Naive B cell (primary cell): ENCODE measurements at regions not wholly inside any gene's neighbourhood (a gene's known extent, or its start where the extent isn't known, plus 50 kb on each side); places are given as distances from the start of the nearest gene placed in this dataset.

Experiments used
- ATAC-seq, 2 donors: fragments of 150-1000 bp; cut with Tn5 transposase; 2 replicates each; pipeline ENCODE4 v1.10.0; 2021; ENCODE audit warnings: low read depth in 2 of 2, mild to moderate bottlenecking in 2 of 2, moderate library complexity in 2 of 2
- DNase-seq: peaks from one replicate; pipeline ENCODE4 v3.0.0; 2022
- H3K27ac Mint-ChIP-seq, 6 donors: one replicate each; pipeline ENCODE4 v1.8.0; 2020 to 2022; ENCODE audit warnings: mild to moderate bottlenecking in 6 of 6, mixed read lengths in 6 of 6, moderate library complexity in 5 of 6, inconsistent platforms in 2 of 6
- H3K27me3 Mint-ChIP-seq, 3 donors: one replicate each; pipeline ENCODE4 v1.8.0; 2021 to 2022; ENCODE audit warnings: mixed read lengths in 3 of 3, mild to moderate bottlenecking in 1 of 3
- H3K36me3 Mint-ChIP-seq, 2 donors: one replicate each; pipeline ENCODE4 v1.8.0; 2020 to 2022; ENCODE audit warnings: mixed read lengths in 2 of 2, inconsistent platforms in 1 of 2, mild to moderate bottlenecking in 1 of 2
- H3K4me1 Mint-ChIP-seq, 3 donors: one replicate each; pipeline ENCODE4 v1.8.0; 2020 to 2022; ENCODE audit warnings: mixed read lengths in 3 of 3, inconsistent platforms in 1 of 3, mild to moderate bottlenecking in 1 of 3, moderate library complexity in 1 of 3
- H3K4me3 Mint-ChIP-seq, 8 donors: one replicate each; pipeline ENCODE4 v1.8.0; 2020 to 2022; ENCODE audit warnings: mild to moderate bottlenecking in 8 of 8, mixed read lengths in 8 of 8, moderate library complexity in 8 of 8, inconsistent platforms in 2 of 8
- H3K9me3 Mint-ChIP-seq, 7 donors: one replicate each; pipeline ENCODE4 v1.8.0; 2020 to 2022; ENCODE audit warnings: mixed read lengths in 7 of 7, mild to moderate bottlenecking in 5 of 7, inconsistent platforms in 2 of 7, moderate library complexity in 1 of 7

DNA sequence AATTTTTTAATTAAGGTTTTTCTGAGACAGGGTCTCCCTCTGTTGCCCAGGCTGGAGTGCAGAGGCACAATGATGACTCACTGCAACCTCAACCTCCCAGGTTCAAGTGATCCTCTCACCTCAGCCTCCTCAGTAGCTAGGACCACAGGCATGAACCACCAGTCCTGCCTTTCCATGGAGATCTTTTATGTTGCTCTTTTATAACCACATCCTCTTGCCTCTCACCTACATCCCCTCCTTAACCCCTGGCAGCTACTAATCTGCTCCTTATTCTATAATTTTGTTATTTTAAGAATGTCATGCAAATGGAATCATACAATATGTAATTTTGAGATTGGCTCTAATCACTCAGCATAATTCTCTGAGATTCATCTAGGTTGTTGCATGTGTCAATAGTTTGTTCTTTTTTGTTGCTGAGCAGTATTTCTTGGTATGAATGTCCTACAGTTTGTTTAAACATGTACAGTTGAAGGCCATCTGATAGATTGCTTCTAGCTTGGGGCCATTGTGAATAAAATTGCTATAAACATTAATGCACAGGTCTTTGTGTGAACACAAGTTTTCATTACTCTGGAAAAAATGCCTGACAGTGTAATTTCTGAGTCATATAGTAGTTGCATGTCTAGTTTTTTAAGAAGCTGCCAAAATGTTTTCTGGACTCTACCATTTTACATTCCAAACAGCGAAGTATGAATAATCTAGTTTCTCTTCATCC is 249.2 kb upstream of the AMIGO2 start:
- Mint-ChIP-seq H3K4me3 (no peak overlapping the region), H3K27me3 (no peaks in the 10 kb centered on the region), H3K36me3 (no peaks in the 10 kb centered on the region), H3K27ac (peak overlapping the region in 1 of 6 donors; percentile 16), H3K9me3 (peaks cover 0 to 2% (median 0%) of the 10 kb centered on the region in 7 donors), H3K4me1 (peaks cover 12 to 22% (median 13%) of the 10 kb centered on the region in 3 donors)
- DNase-seq (no peak), ATAC-seq (no peak)

DNA sequence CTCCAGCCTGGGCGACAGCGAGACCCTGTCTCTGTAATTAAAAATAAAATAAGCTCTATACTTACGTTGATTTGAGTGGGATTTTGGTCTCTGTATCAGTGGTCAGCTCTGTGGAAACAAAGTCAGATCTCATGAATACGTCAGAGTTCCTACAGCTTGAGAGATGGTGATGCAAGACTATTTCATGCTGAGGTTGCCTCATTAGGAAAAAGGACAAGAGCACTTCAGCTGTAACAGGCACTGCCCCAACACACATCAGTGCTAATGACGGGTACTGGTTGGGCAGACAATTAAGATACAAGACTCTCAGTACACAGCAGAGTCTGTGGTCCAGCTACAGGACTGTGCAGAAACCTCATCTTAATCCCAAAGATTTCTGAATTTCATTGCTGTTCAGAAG is 246.4 kb upstream of the AMIGO2 start:
- H3K9me3 Mint-ChIP-seq, result peaks cover 0 to 2% (median 0%) of the 10 kb centered on the region in 7 donors

DNA sequence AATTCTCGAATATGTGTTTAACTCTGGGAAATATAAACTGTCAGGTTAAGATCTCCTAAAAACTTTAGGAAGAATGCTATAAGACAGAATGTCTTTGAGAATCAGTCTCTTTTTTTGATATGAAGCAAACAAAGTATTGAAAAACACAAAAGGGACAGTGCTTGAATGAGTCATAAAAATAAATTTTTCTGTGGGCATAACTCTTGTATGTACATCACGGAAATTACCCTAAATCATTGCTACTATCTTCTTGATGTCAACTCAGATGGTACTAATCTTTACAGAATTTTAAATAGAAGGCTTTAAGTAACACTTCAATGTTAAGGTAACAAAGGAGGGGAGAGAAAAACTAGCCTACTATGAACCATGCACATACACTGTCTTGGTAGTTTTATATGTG is 244.0 kb upstream of the AMIGO2 start:
- H3K4me3 Mint-ChIP-seq, result no peak overlapping the region
- peaks cover 0 to 2% (median 0%) of the 10 kb centered on the region in 7 donors for H3K9me3 Mint-ChIP-seq
- no peaks in the 10 kb centered on the region for H3K27me3 Mint-ChIP-seq
- ATAC-seq, result no peak
- H3K27ac Mint-ChIP-seq, result no peak overlapping the region
- H3K4me1 Mint-ChIP-seq, result peaks cover 6 to 14% (median 13%) of the 10 kb centered on the region in 3 donors
- no peaks in the 10 kb centered on the region for H3K36me3 Mint-ChIP-seq
- DNase-seq, result no peak

More for the DNA sequence above, 246.4 kb upstream of the AMIGO2 start:
- no peaks in the 10 kb centered on the region for H3K36me3 Mint-ChIP-seq
- ATAC-seq (no peak), DNase-seq (no peak)
- no peaks in the 10 kb centered on the region for H3K27me3 Mint-ChIP-seq
- H3K4me3 Mint-ChIP-seq, result no peak overlapping the region
- peaks cover 12 to 17% (median 13%) of the 10 kb centered on the region in 3 donors for H3K4me1 Mint-ChIP-seq
- H3K27ac Mint-ChIP-seq, result no peak overlapping the region

GRCh38 chr12:47321436-47321835 is 241.7 kb upstream of the AMIGO2 start:
- no peak for DNase-seq
- H3K27ac Mint-ChIP-seq, result peak overlapping the region in 2 of 6 donors; percentile 49 to 57

GRCh38 chr12:47319746-47320145 is 240.0 kb upstream of the AMIGO2 start:
- ATAC-seq, result no peak
- DNase-seq, result no peak
- peaks cover 0 to 2% (median 0%) of the 10 kb centered on the region in 7 donors for H3K9me3 Mint-ChIP-seq
- H3K27me3 Mint-ChIP-seq, result no peaks in the 10 kb centered on the region
- H3K36me3 Mint-ChIP-seq, result no peaks in the 10 kb centered on the region
- peak overlapping the region; percentile 5 to 78 (median 38) for H3K27ac Mint-ChIP-seq
- peaks cover 14 to 43% (median 25%) of the 10 kb centered on the region in 3 donors for H3K4me1 Mint-ChIP-seq
- H3K4me3 Mint-ChIP-seq, result no peak overlapping the region

More at GRCh38 chr12:47321436-47321835, 241.7 kb upstream of the AMIGO2 start:
- H3K27me3 Mint-ChIP-seq, result no peaks in the 10 kb centered on the region
- peaks cover 0 to 2% (median 0%) of the 10 kb centered on the region in 7 donors for H3K9me3 Mint-ChIP-seq
- peaks cover 5 to 28% (median 13%) of the 10 kb centered on the region in 3 donors for H3K4me1 Mint-ChIP-seq
- no peak for ATAC-seq
- no peaks in the 10 kb centered on the region for H3K36me3 Mint-ChIP-seq
- H3K4me3 Mint-ChIP-seq, result no peak overlapping the region

DNA sequence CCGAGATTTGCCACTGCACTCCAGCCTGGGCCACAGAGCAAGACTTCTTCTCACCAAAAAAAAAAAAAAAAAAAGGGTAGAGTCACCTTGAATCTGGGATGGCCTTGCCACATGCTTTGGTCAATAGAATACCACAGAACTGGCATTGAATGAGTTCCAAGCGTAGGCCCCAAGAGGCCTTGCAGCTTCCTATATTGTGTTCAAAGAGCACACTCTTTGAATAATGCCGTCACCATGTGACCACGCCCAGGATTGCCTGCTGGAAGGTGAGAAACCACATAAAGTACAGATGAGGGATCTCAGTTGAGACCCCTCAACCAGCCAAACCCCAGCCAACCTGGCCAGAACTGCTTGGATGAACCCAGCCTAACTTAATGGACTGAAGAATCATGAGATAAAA is 239.2 kb upstream of the AMIGO2 start:
- Mint-ChIP-seq H3K4me3 (no peak overlapping the region), H3K4me1 (peaks cover 22 to 51% (median 33%) of the 10 kb centered on the region in 3 donors), H3K27ac (peak overlapping the region in 5 of 6 donors; percentile 11 to 95 (median 79)), H3K9me3 (peaks cover 0 to 2% (median 0%) of the 10 kb centered on the region in 7 donors), H3K36me3 (no peaks in the 10 kb centered on the region), H3K27me3 (no peaks in the 10 kb centered on the region)
- DNase-seq (peak; percentile 16), ATAC-seq (peak; percentile 34 to 56)

GRCh38 chr12:47317175-47317915 is 237.6 kb upstream of the AMIGO2 start:
- no peaks in the 10 kb centered on the region for H3K27me3 Mint-ChIP-seq
- H3K36me3 Mint-ChIP-seq, result no peaks in the 10 kb centered on the region
- peak overlapping the region; percentile 48 to 81 (median 76) for H3K4me3 Mint-ChIP-seq
- peaks cover 0 to 2% (median 0%) of the 10 kb centered on the region in 7 donors for H3K9me3 Mint-ChIP-seq
- H3K27ac Mint-ChIP-seq, result peak overlapping the region; percentile 45 to 91 (median 80)
- DNase-seq (peak; percentile 70), ATAC-seq (peak; percentile 66 to 69)
- H3K4me1 Mint-ChIP-seq, result peaks cover 38 to 67% (median 46%) of the 10 kb centered on the region in 3 donors

GRCh38 chr12:47316609-47317049 is 236.9 kb upstream of the AMIGO2 start:
- Mint-ChIP-seq H3K27ac (peak overlapping the region in 3 of 6 donors; percentile 7 to 91 (median 45)), H3K4me3 (peak overlapping the region in 5 of 8 donors; percentile 52 to 81 (median 77)), H3K36me3 (no peaks in the 10 kb centered on the region), H3K4me1 (peaks cover 41 to 69% (median 48%) of the 10 kb centered on the region in 3 donors), H3K9me3 (peaks cover 0 to 2% (median 0%) of the 10 kb centered on the region in 7 donors), H3K27me3 (no peaks in the 10 kb centered on the region)
- no peak for DNase-seq
- ATAC-seq, result no peak

- Mint-ChIP-seq H3K27me3 (no peaks in the 10 kb centered on the region), H3K27ac (peak overlapping the region in 4 of 6 donors; percentile 41 to 91 (median 65)), H3K36me3 (no peaks in the 10 kb centered on the region), H3K9me3 (peaks cover 0 to 4% (median 0%) of the 10 kb centered on the region in 7 donors), H3K4me3 (peak overlapping the region in 5 of 8 donors; percentile 14 to 85 (median 51)), H3K4me1 (peaks cover 45 to 72% (median 59%) of the 10 kb centered on the region in 3 donors)
- ATAC-seq (peak in 1 of 2 donors; percentile 24), DNase-seq (peak; percentile 13)
Measured at GRCh38 chr12:47314996-47315395, 235.2 kb upstream of the AMIGO2 start.

GRCh38 chr12:47312808-47313426 is 233.2 kb upstream of the AMIGO2 start:
- Mint-ChIP-seq H3K9me3 (peaks cover 0 to 4% (median 0%) of the 10 kb centered on the region in 7 donors), H3K36me3 (no peaks in the 10 kb centered on the region), H3K4me1 (peaks cover 54 to 65% (median 64%) of the 10 kb centered on the region in 3 donors), H3K27ac (peak overlapping the region; percentile 27 to 92 (median 71)), H3K27me3 (no peaks in the 10 kb centered on the region), H3K4me3 (peak overlapping the region in 6 of 8 donors; percentile 8 to 57 (median 23))
- DNase-seq (peak; percentile 59), ATAC-seq (peak; percentile 84 to 86)

GRCh38 chr12:47312147-47312546 is 232.4 kb upstream of the AMIGO2 start:
- ATAC-seq (no peak), DNase-seq (no peak)
- peaks cover 0 to 4% (median 0%) of the 10 kb centered on the region in 7 donors for H3K9me3 Mint-ChIP-seq
- peaks cover 0 to under 1% of the 10 kb centered on the region in 2 donors for H3K36me3 Mint-ChIP-seq
- no peaks in the 10 kb centered on the region for H3K27me3 Mint-ChIP-seq
- peak overlapping the region in 1 of 8 donors; percentile 17 for H3K4me3 Mint-ChIP-seq
- H3K4me1 Mint-ChIP-seq, result peaks cover 61 to 72% (median 65%) of the 10 kb centered on the region in 3 donors
- H3K27ac Mint-ChIP-seq, result peak overlapping the region in 4 of 6 donors; percentile 27 to 92 (median 71)

GRCh38 chr12:47311568-47311967 is 231.8 kb upstream of the AMIGO2 start:
- Mint-ChIP-seq H3K27me3 (no peaks in the 10 kb centered on the region), H3K36me3 (peaks cover 0 to 6% of the 10 kb centered on the region in 2 donors), H3K4me3 (peak overlapping the region in 2 of 8 donors; percentile 14 to 24), H3K27ac (peak overlapping the region in 4 of 6 donors; percentile 25 to 83 (median 61)), H3K9me3 (peaks cover 0 to 7% (median under 1%) of the 10 kb centered on the region in 7 donors), H3K4me1 (peaks cover 65 to 70% (median 67%) of the 10 kb centered on the region in 3 donors)
- DNase-seq, result no peak
- no peak for ATAC-seq

DNA sequence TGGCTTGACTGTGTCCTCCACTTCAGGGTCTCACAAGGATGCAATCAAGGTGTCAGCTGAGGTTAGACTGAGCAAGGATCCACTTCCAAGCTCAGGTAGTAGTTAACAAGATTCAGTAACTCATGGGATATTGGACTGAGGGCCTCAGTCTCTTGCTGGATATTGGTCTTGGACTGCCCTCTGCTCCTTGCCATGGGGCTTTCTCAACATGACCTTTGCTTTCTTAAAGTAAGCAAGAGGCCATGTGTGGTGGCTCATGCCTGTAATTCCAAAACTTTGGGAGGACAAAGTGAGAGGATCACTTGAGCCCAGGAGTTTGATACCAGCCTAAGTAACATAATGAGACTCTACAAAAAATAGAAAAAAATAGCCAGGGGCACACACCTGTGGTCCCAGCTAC is 231.3 kb upstream of the AMIGO2 start:
- no peak for ATAC-seq
- H3K36me3 Mint-ChIP-seq, result peaks cover 0 to 8% of the 10 kb centered on the region in 2 donors
- peak overlapping the region in 1 of 8 donors; percentile 53 for H3K4me3 Mint-ChIP-seq
- peaks cover 0 to 8% (median 3%) of the 10 kb centered on the region in 7 donors for H3K9me3 Mint-ChIP-seq
- peak overlapping the region in 4 of 6 donors; percentile 4 to 83 (median 46) for H3K27ac Mint-ChIP-seq
- H3K27me3 Mint-ChIP-seq, result no peaks in the 10 kb centered on the region
- peaks cover 64 to 70% (median 68%) of the 10 kb centered on the region in 3 donors for H3K4me1 Mint-ChIP-seq
- no peak for DNase-seq
